ENCODE measurements at regions not wholly inside any gene's neighbourhood (a gene's known extent, or its start where the extent isn't known, plus 50 kb on each side); places are given as distances from the start of the nearest gene placed in this dataset.
"Not testable (repeated sequence)": the region's sequence is repeated elsewhere in the genome, so short reads cannot be mapped to it uniquely, and the experiment has no call there.

GRCh38 chr9:25449503-25449902 lies 228.7 kb downstream of the TUSC1 start:
- DNase-seq = no peak

GRCh38 chr9:25445721-25446120 lies 232.5 kb downstream of the TUSC1 start:
- DNase-seq = not testable (repeated sequence)

GRCh38 chr9:25442526-25442925 lies 235.7 kb downstream of the TUSC1 start:
- DNase-seq = no peak

GRCh38 chr9:25427898-25428297 lies 250.3 kb downstream of the TUSC1 start:
- DNase-seq = no peak

GRCh38 chr9:25427290-25427689 lies 251.0 kb downstream of the TUSC1 start:
- DNase-seq = no peak

GRCh38 chr9:25421560-25421959 lies 256.7 kb downstream of the TUSC1 start:
- DNase-seq = no peak

- no peak for DNase-seq
These were observed 259.3 kb downstream of the TUSC1 start for GRCh38 chr9:25418974-25419373.

GRCh38 chr9:25415718-25416117 lies 262.5 kb downstream of the TUSC1 start:
- DNase-seq = no peak

- DNase-seq = no peak
These were observed 265.6 kb downstream of the TUSC1 start for GRCh38 chr9:25412646-25413045.

GRCh38 chr9:25397746-25398145 lies 280.5 kb downstream of the TUSC1 start:
- no peak for DNase-seq

GRCh38 chr9:25396828-25397227 lies 281.4 kb downstream of the TUSC1 start:
- no peak for DNase-seq

- no peak for DNase-seq
These were observed 297.1 kb downstream of the TUSC1 start for GRCh38 chr9:25381141-25381540.

- no peak for DNase-seq
These were observed 301.2 kb downstream of the TUSC1 start for GRCh38 chr9:25377039-25377438.

GRCh38 chr9:25374281-25374680 lies 304.0 kb downstream of the TUSC1 start:
- DNase-seq = no peak

- DNase-seq = no peak
These were observed 311.3 kb downstream of the TUSC1 start for GRCh38 chr9:25366906-25367305.

- DNase-seq = no peak
These were observed 324.5 kb downstream of the TUSC1 start for GRCh38 chr9:25353783-25354182.

GRCh38 chr9:25350011-25350410 lies 328.2 kb downstream of the TUSC1 start:
- no peak for DNase-seq

- no peak for DNase-seq
These were observed 356.1 kb downstream of the TUSC1 start for GRCh38 chr9:25322142-25322541.

- DNase-seq = no peak
These were observed 367.3 kb downstream of the TUSC1 start for GRCh38 chr9:25310961-25311360.

GRCh38 chr9:25308549-25308948 lies 369.7 kb downstream of the TUSC1 start:
- DNase-seq = no peak

- DNase-seq = no peak
These were observed 375.6 kb downstream of the TUSC1 start for GRCh38 chr9:25302601-25303000.

GRCh38 chr9:25288195-25288594 lies 390.0 kb downstream of the TUSC1 start:
- DNase-seq = not testable (repeated sequence)

- no peak for DNase-seq
These were observed 393.9 kb downstream of the TUSC1 start for GRCh38 chr9:25284365-25284764.

GRCh38 chr9:25282946-25283345 lies 395.3 kb downstream of the TUSC1 start:
- DNase-seq = no peak

- DNase-seq = no peak
These were observed 416.8 kb downstream of the TUSC1 start for GRCh38 chr9:25261445-25261844.

- no peak for DNase-seq
These were observed 418.2 kb downstream of the TUSC1 start for GRCh38 chr9:25260046-25260445.

All from NCI-H2081 treated with DMSO at 0.1 percent for 48 hours (cell line).